Prostate gland (tissue), 2 donors: ENCODE measurements at regions not wholly inside any gene's neighbourhood (a gene's known extent, or its start where the extent isn't known, plus 50 kb on each side); places are given as distances from the start of the nearest gene placed in this dataset.

Source experiments
- POLR2A ChIP-seq: fragments of 450-650 bp; IDR thresholded peaks from one replicate; pipeline ENCODE4 v1.6.1; 2016; ENCODE audit warnings: antibody characterized with exemption, mild to moderate bottlenecking
- TF ChIP-seq, protein P1 (sequence below), 4 experiments: fragments of 200-600 bp in 2 of 4; fragments of 450-650 bp in 2 of 4; sonication (generic) in 2 of 4; IDR thresholded peaks; 1 replicate in 3 of 4; 2 replicates in 1 of 4; pipeline ENCODE4 v1.5.1; 2016 to 2019; ENCODE audit warnings: antibody characterized with exemption in 4 of 4, mild to moderate bottlenecking in 2 of 4, moderate library complexity in 2 of 4

DNA sequence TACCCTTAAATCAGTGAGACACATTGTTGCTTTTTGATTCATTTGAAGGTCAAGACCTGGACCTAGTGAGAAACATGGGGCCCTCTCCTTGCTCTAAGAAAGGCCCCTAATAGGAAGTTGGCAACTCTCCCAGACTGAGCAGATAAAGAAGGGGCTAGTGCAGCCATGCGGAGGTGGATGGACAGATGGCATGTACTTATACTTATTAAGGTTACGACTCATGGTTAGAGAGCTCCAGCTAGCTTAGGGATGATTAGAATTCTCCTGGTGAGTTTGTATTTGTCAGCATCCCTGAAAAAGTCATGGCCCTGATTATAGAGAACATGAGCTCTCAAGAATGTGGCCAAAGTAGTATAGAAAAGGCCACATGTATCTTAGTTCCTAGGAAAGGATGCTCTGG is 112.1 kb upstream of the BDNF start:
- TF ChIP-seq POLR2A: no peak
- TF ChIP-seq, protein P1, sequence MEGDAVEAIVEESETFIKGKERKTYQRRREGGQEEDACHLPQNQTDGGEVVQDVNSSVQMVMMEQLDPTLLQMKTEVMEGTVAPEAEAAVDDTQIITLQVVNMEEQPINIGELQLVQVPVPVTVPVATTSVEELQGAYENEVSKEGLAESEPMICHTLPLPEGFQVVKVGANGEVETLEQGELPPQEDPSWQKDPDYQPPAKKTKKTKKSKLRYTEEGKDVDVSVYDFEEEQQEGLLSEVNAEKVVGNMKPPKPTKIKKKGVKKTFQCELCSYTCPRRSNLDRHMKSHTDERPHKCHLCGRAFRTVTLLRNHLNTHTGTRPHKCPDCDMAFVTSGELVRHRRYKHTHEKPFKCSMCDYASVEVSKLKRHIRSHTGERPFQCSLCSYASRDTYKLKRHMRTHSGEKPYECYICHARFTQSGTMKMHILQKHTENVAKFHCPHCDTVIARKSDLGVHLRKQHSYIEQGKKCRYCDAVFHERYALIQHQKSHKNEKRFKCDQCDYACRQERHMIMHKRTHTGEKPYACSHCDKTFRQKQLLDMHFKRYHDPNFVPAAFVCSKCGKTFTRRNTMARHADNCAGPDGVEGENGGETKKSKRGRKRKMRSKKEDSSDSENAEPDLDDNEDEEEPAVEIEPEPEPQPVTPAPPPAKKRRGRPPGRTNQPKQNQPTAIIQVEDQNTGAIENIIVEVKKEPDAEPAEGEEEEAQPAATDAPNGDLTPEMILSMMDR (IDR thresholded peaks at IDR 0.05): no peak
